NCI-H460 (cell line): ENCODE measurements at regions not wholly inside any gene's neighbourhood (a gene's known extent, or its start where the extent isn't known, plus 50 kb on each side); places are given as distances from the start of the nearest gene placed in this dataset.

Source experiments
- DNase-seq: peaks from one replicate; pipeline ENCODE4 v3.0.0-alpha.2; 2016; ENCODE audit warnings: low read depth; ENCODE audit errors: extremely low read depth

GRCh38 chr2:38207168-38207567 lies 131.2 kb upstream of the CYP1B1 start:
- no peak for DNase-seq

- no peak for DNase-seq
Measured at GRCh38 chr2:38203446-38203810, 127.5 kb upstream of the CYP1B1 start.

- no peak for DNase-seq
Measured at GRCh38 chr2:38202713-38203445, 126.9 kb upstream of the CYP1B1 start.

- no peak for DNase-seq
Measured at GRCh38 chr2:38201784-38202183, 125.8 kb upstream of the CYP1B1 start.

- no peak for DNase-seq
Measured at GRCh38 chr2:38200598-38200997, 124.6 kb upstream of the CYP1B1 start.

- no peak for DNase-seq
Measured at GRCh38 chr2:38199127-38199526, 123.2 kb upstream of the CYP1B1 start.

GRCh38 chr2:38194751-38195150 lies 118.8 kb upstream of the CYP1B1 start:
- DNase-seq = no peak

GRCh38 chr2:38192976-38193375 lies 117.0 kb upstream of the CYP1B1 start:
- DNase-seq = no peak

- no peak for DNase-seq
Measured at GRCh38 chr2:38192046-38192445, 116.1 kb upstream of the CYP1B1 start.

GRCh38 chr2:38191516-38191915 lies 115.6 kb upstream of the CYP1B1 start:
- DNase-seq = no peak

- no peak for DNase-seq
Measured at GRCh38 chr2:38190542-38191218, 114.7 kb upstream of the CYP1B1 start.

- no peak for DNase-seq
Measured at GRCh38 chr2:38187541-38188011, 111.6 kb upstream of the CYP1B1 start.

GRCh38 chr2:38185012-38185491 lies 109.1 kb upstream of the CYP1B1 start:
- no peak for DNase-seq

- no peak for DNase-seq
Measured at GRCh38 chr2:38182492-38183003, 106.6 kb upstream of the CYP1B1 start.

GRCh38 chr2:38181806-38182491 lies 106.0 kb upstream of the CYP1B1 start:
- DNase-seq = no peak

- no peak for DNase-seq
Measured at GRCh38 chr2:38180754-38181153, 104.8 kb upstream of the CYP1B1 start.

- no peak for DNase-seq
Measured at GRCh38 chr2:38178556-38179419, 102.8 kb upstream of the CYP1B1 start.

GRCh38 chr2:38178119-38178518 lies 102.2 kb upstream of the CYP1B1 start:
- DNase-seq = no peak

- DNase-seq = no peak
Measured at GRCh38 chr2:38176619-38177021, 100.7 kb upstream of the CYP1B1 start.

- DNase-seq = no peak
Measured at GRCh38 chr2:38174646-38175423, 98.9 kb upstream of the CYP1B1 start.
